ENCODE measurements at regions not wholly inside any gene's neighbourhood (a gene's known extent, or its start where the extent isn't known, plus 50 kb on each side); places are given as distances from the start of the nearest gene placed in this dataset.

DNA sequence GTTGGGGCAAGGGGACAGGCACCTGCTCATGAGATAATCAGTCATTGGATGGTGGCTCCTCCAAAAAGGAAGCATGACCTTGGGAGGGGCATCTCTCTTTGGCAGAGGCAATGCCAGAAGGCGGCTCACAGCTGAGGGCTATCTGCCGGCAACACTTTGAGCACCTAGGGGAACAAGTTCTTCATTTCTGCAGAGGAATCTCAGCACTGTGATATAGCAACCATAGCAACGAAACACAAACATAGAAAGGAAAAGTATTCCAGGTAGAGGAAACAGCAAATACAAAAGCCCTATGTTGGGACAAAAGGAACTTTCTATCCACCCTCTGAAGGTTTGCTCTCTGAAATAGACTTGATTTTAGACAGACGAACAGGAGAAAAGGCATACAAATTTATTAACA, 89.1 kb upstream of the NEDD4L start:
- FAIRE-seq (no peak), DNase-seq (ENCODE audit: low read depth in 1 of 2, low spot score in 1 of 2) (no peak), ATAC-seq (no peak)
- no peak for TF ChIP-seq FOSB (CRISPR knock-in tag; IDR thresholded peaks at IDR 0.05)
- no peak for TF ChIP-seq SREBF2 (IDR thresholded peaks at IDR 0.05)
- no peak for TF ChIP-seq KDM1A (IDR thresholded peaks at IDR 0.05; ENCODE audit: low read depth)
- TF ChIP-seq NPAS2 (CRISPR knock-in tag; IDR thresholded peaks at IDR 0.05; ENCODE audit: borderline replicate concordance) = no peak
- TF ChIP-seq HEYL (CRISPR knock-in tag; IDR thresholded peaks at IDR 0.05) = no peak
- no peak for TF ChIP-seq POLR2A (IDR thresholded peaks at IDR 0.05; ENCODE audit: low read length)
- TF ChIP-seq, protein P1, sequence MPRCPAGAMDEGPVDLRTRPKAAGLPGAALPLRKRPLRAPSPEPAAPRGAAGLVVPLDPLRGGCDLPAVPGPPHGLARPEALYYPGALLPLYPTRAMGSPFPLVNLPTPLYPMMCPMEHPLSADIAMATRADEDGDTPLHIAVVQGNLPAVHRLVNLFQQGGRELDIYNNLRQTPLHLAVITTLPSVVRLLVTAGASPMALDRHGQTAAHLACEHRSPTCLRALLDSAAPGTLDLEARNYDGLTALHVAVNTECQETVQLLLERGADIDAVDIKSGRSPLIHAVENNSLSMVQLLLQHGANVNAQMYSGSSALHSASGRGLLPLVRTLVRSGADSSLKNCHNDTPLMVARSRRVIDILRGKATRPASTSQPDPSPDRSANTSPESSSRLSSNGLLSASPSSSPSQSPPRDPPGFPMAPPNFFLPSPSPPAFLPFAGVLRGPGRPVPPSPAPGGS (IDR thresholded peaks at IDR 0.05) = no peak
- TF ChIP-seq, protein P2, sequence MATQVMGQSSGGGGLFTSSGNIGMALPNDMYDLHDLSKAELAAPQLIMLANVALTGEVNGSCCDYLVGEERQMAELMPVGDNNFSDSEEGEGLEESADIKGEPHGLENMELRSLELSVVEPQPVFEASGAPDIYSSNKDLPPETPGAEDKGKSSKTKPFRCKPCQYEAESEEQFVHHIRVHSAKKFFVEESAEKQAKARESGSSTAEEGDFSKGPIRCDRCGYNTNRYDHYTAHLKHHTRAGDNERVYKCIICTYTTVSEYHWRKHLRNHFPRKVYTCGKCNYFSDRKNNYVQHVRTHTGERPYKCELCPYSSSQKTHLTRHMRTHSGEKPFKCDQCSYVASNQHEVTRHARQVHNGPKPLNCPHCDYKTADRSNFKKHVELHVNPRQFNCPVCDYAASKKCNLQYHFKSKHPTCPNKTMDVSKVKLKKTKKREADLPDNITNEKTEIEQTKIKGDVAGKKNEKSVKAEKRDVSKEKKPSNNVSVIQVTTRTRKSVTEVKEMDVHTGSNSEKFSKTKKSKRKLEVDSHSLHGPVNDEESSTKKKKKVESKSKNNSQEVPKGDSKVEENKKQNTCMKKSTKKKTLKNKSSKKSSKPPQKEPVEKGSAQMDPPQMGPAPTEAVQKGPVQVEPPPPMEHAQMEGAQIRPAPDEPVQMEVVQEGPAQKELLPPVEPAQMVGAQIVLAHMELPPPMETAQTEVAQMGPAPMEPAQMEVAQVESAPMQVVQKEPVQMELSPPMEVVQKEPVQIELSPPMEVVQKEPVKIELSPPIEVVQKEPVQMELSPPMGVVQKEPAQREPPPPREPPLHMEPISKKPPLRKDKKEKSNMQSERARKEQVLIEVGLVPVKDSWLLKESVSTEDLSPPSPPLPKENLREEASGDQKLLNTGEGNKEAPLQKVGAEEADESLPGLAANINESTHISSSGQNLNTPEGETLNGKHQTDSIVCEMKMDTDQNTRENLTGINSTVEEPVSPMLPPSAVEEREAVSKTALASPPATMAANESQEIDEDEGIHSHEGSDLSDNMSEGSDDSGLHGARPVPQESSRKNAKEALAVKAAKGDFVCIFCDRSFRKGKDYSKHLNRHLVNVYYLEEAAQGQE (IDR thresholded peaks at IDR 0.05) = no peak
- no peak for TF ChIP-seq HOXB5 (CRISPR knock-in tag; IDR thresholded peaks at IDR 0.05)
- TF ChIP-seq GATA3 (IDR thresholded peaks at IDR 0.05; ENCODE audit: borderline replicate concordance) = no peak
- no peak for TF ChIP-seq MAFK (IDR thresholded peaks at IDR 0.05; ENCODE audit: partially characterized antibody)
- no peak for TF ChIP-seq ZSCAN20 (CRISPR knock-in tag; IDR thresholded peaks at IDR 0.05)
- TF ChIP-seq RFX5 (IDR thresholded peaks at IDR 0.05) = no peak
- no peak for TF ChIP-seq RNF2 (IDR thresholded peaks at IDR 0.05; ENCODE audit: borderline replicate concordance, low read depth)
- no peak for TF ChIP-seq ATOH8 (CRISPR knock-in tag; IDR thresholded peaks at IDR 0.05; ENCODE audit: low read depth)
- TF ChIP-seq, protein P3, sequence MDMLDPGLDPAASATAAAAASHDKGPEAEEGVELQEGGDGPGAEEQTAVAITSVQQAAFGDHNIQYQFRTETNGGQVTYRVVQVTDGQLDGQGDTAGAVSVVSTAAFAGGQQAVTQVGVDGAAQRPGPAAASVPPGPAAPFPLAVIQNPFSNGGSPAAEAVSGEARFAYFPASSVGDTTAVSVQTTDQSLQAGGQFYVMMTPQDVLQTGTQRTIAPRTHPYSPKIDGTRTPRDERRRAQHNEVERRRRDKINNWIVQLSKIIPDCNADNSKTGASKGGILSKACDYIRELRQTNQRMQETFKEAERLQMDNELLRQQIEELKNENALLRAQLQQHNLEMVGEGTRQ (IDR thresholded peaks at IDR 0.05) = no peak
- TF ChIP-seq JUNB (IDR thresholded peaks at IDR 0.05) = no peak
- Histone ChIP-seq H3K4me3 (no peak overlapping the region), H3K9me3 (no peaks in the 10 kb centered on the region), H3K27ac (no peak overlapping the region), H3K4me2 (no peak overlapping the region), H3K4me1 (peaks cover 3% of the 10 kb centered on the region; the same call in 1 of the 3 replicates)
- WGBS (ENCODE audit: missing lambda C conversion rate) = 81% methylated on average over 4 of the region's 4 CpGs
- ChIA-PET CTCF (no interaction called here), POLR2A (no interaction called here)

- DNase-seq (ENCODE audit: low read depth in 1 of 2, low spot score in 1 of 2) = no peak
- WGBS (ENCODE audit: missing lambda C conversion rate) = 78% methylated on average over 5 of the region's 5 CpGs
- FAIRE-seq = no peak
- H3K4me1 ChIP-seq = peaks cover 1% of the 10 kb centered on the region; the same call in 1 of the 3 replicates
- H3K4me3 ChIP-seq = no peak overlapping the region
- H3K27ac ChIP-seq = no peak overlapping the region
- ChIA-PET POLR2A (no interaction called here), CTCF (no interaction called here)
- no peaks in the 10 kb centered on the region for H3K9me3 ChIP-seq
- TF ChIP-seq JUN (IDR thresholded peaks at IDR 0.05) = no peak
- TF ChIP-seq RCOR1 (IDR thresholded peaks at IDR 0.05; ENCODE audit: low read depth, low read length) = no peak
- ATAC-seq = no peak
- H3K4me2 ChIP-seq = no peak overlapping the region
These were observed 90.1 kb upstream of the NEDD4L start for GRCh38 chr18:57953883-57954282.

Data from A549 (cell line).